ENCODE measurements at regions not wholly inside any gene's neighbourhood (a gene's known extent, or its start where the extent isn't known, plus 50 kb on each side); places are given as distances from the start of the nearest gene placed in this dataset.

- no peak for TF ChIP-seq CTCF (IDR thresholded peaks at IDR 0.05)
- TF ChIP-seq, protein P1, sequence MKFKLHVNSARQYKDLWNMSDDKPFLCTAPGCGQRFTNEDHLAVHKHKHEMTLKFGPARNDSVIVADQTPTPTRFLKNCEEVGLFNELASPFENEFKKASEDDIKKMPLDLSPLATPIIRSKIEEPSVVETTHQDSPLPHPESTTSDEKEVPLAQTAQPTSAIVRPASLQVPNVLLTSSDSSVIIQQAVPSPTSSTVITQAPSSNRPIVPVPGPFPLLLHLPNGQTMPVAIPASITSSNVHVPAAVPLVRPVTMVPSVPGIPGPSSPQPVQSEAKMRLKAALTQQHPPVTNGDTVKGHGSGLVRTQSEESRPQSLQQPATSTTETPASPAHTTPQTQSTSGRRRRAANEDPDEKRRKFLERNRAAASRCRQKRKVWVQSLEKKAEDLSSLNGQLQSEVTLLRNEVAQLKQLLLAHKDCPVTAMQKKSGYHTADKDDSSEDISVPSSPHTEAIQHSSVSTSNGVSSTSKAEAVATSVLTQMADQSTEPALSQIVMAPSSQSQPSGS (CRISPR knock-in tag; IDR thresholded peaks at IDR 0.05; ENCODE audit: borderline replicate concordance, low read depth), result no peak
- TF ChIP-seq, protein P2, sequence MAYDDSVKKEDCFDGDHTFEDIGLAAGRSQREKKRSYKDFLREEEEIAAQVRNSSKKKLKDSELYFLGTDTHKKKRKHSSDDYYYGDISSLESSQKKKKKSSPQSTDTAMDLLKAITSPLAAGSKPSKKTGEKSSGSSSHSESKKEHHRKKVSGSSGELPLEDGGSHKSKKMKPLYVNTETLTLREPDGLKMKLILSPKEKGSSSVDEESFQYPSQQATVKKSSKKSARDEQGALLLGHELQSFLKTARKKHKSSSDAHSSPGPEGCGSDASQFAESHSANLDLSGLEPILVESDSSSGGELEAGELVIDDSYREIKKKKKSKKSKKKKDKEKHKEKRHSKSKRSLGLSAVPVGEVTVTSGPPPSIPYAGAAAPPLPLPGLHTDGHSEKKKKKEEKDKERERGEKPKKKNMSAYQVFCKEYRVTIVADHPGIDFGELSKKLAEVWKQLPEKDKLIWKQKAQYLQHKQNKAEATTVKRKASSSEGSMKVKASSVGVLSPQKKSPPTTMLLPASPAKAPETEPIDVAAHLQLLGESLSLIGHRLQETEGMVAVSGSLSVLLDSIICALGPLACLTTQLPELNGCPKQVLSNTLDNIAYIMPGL (CRISPR knock-in tag; IDR thresholded peaks at IDR 0.05), result no peak
- no peak for TF ChIP-seq MXD4 (CRISPR knock-in tag; IDR thresholded peaks at IDR 0.05; ENCODE audit: borderline replicate concordance)
- no peak for TF ChIP-seq ZNF121 (CRISPR knock-in tag; IDR thresholded peaks at IDR 0.05)
- TF ChIP-seq TEAD4 (CRISPR knock-in tag; IDR thresholded peaks at IDR 0.05), result no peak
These were observed 314.1 kb downstream of the PPP1R2C start for GRCh38 chrX:42463706-42464490.

Data from WTC11 (cell line).